H1 (cell line): ENCODE measurements at regions not wholly inside any gene's neighbourhood (a gene's known extent, or its start where the extent isn't known, plus 50 kb on each side); places are given as distances from the start of the nearest gene placed in this dataset.

Experiments used
- CTCF ChIA-PET: fragments of 300-600 bp; sonication (Branson Sonifier 250); formaldehyde crosslinking; loops from one replicate; lab custom pipeline; 2021; ENCODE audit not compliant: partially characterized antibody; lab: Charles Lee
- POLR2A ChIA-PET: fragments of 300-600 bp; sonication (Branson Sonifier 250); formaldehyde crosslinking; loops from one replicate; lab custom pipeline; 2021; ENCODE audit warnings: inconsistent platforms; ENCODE audit not compliant: partially characterized antibody; lab: Charles Lee
- DNase-seq, 2 experiments: peaks; one replicate each; pipeline versions ENCODE4 v3.0.0 to v3.0.0-alpha.2; 2010 to 2022; ENCODE audit warnings: low spot score in 2 of 2, low read depth in 1 of 2, mixed read lengths in 1 of 2
- FAIRE-seq: peaks from 2 replicates; lab custom pipeline; 2011; peaks lifted over from hg19 to GRCh38; lab: Jason Lieb, UNC
- H2AFZ ChIP-seq: 2 replicates; pipeline ENCODE4 v1.8.1; 2012; ENCODE audit warnings: low read length, inconsistent platforms
- H2AK5ac ChIP-seq: 2 replicates; pipeline ENCODE4 v1.6.1; 2013; ENCODE audit warnings: low read depth, low read length
- H2BK120ac ChIP-seq: replicated peaks from 2 replicates; pipeline ENCODE3; 2013; ENCODE audit warnings: low read depth, low read length, inconsistent platforms
- H2BK12ac ChIP-seq: 2 replicates; pipeline ENCODE4 v1.6.1; 2013; ENCODE audit warnings: low read depth, low read length
- H2BK15ac ChIP-seq: 2 replicates; pipeline ENCODE4 v1.6.1; 2013; ENCODE audit warnings: low read length
- H2BK20ac ChIP-seq: 2 replicates; pipeline ENCODE4 v1.6.1; 2013; ENCODE audit warnings: low read length
- H2BK5ac ChIP-seq: 2 replicates; pipeline ENCODE4 v1.6.1; 2013; ENCODE audit warnings: low read depth, low read length
- H3K14ac ChIP-seq: 2 replicates; pipeline ENCODE4 v1.6.1; 2013; ENCODE audit warnings: inconsistent platforms; ENCODE audit not compliant: insufficient read length
- H3K18ac ChIP-seq: 2 replicates; pipeline ENCODE4 v1.6.1; 2013; ENCODE audit warnings: low read length; ENCODE audit errors: extremely low read depth
- H3K23ac ChIP-seq: 2 replicates; pipeline ENCODE4 v1.6.1; 2013; ENCODE audit warnings: inconsistent platforms; ENCODE audit not compliant: insufficient read length
- H3K23me2 ChIP-seq: 2 replicates; pipeline ENCODE4 v1.6.1; 2013; ENCODE audit warnings: low read depth, low read length
- H3K27ac ChIP-seq: 2 replicates; pipeline ENCODE4 v1.6.1; 2011; ENCODE audit warnings: low read depth, low read length, inconsistent platforms
- H3K27me3 ChIP-seq, 4 experiments: replicated peaks in 1 of 4; 1 replicate in 1 of 4; 2 replicates in 3 of 4; pipeline versions ENCODE4 v1.6.1 to v1.8.1; 2011 to 2013; ENCODE audit warnings: low read length in 3 of 4, mild to moderate bottlenecking in 3 of 4, inconsistent platforms in 2 of 4, mixed read lengths in 2 of 4, moderate library complexity in 1 of 4; ENCODE audit not compliant: control insufficient read depth in 3 of 4, insufficient read depth in 3 of 4; ENCODE audit errors: extremely low read depth in 1 of 4
- H3K36me3 ChIP-seq, 4 experiments: 2 replicates each; pipeline versions ENCODE4 v1.6.1 to v1.8.1; 2011 to 2013; ENCODE audit warnings: mild to moderate bottlenecking in 4 of 4, low read length in 3 of 4, moderate library complexity in 2 of 4, control low read depth in 1 of 4, inconsistent platforms in 1 of 4; ENCODE audit not compliant: insufficient read depth in 4 of 4, control insufficient read depth in 2 of 4
- H3K4ac ChIP-seq: replicated peaks from 2 replicates; pipeline ENCODE3; 2013; ENCODE audit warnings: low read length, low read depth, mixed read lengths, inconsistent platforms; ENCODE audit not compliant: insufficient read length
- H3K4me1 ChIP-seq, 4 experiments: replicated peaks in 1 of 4; 1 replicate in 1 of 4; 2 replicates in 3 of 4; pipeline versions ENCODE4 v1.6.1 to v1.8.1; 2011 to 2013; ENCODE audit warnings: low read length in 3 of 4, inconsistent platforms in 2 of 4, mixed read lengths in 1 of 4; ENCODE audit not compliant: insufficient read depth in 4 of 4, control insufficient read depth in 3 of 4
- H3K4me2 ChIP-seq, 2 experiments: 2 replicates each; pipeline versions ENCODE4 v1.6.1 to v1.8.1; 2011 to 2013; ENCODE audit warnings: low read depth in 2 of 2, low read length in 2 of 2, control low read depth in 1 of 2, inconsistent platforms in 1 of 2, mild to moderate bottlenecking in 1 of 2; ENCODE audit not compliant: insufficient read depth in 1 of 2
- H3K4me3 ChIP-seq, 4 experiments: fragments of 200-600, 300-600 bp in 1 of 4; sonication (generic), shearing (Covaris generic), sonication (Bioruptor Twin) in 1 of 4; 2 replicates each; pipeline versions ENCODE4 v1.5.1 to v1.8.1; 2011 to 2016; ENCODE audit warnings: low read length in 4 of 4, low read depth in 3 of 4, control low read depth in 2 of 4, inconsistent platforms in 2 of 4, mild to moderate bottlenecking in 2 of 4, mixed read lengths in 1 of 4, moderate library complexity in 1 of 4; ENCODE audit not compliant: insufficient read depth in 2 of 4; ENCODE audit errors: extremely low read depth in 1 of 4
- H3K56ac ChIP-seq: replicated peaks from 2 replicates; pipeline ENCODE3; 2013; ENCODE audit warnings: low read depth, mild to moderate bottlenecking, mixed read lengths, low read length, inconsistent platforms; ENCODE audit not compliant: insufficient read length
- H3K79me1 ChIP-seq: 2 replicates; pipeline ENCODE4 v1.6.1; 2013; ENCODE audit warnings: low read depth, low read length, control low read depth
- H3K79me2 ChIP-seq, 2 experiments: 2 replicates each; pipeline versions ENCODE4 v1.6.1 to v1.8.1; 2012 to 2013; ENCODE audit warnings: low read length in 2 of 2, mild to moderate bottlenecking in 2 of 2, inconsistent platforms in 1 of 2; ENCODE audit not compliant: insufficient read depth in 2 of 2, control insufficient read depth in 1 of 2
- H3K9ac ChIP-seq, 4 experiments: replicated peaks in 1 of 4; 1 replicate in 1 of 4; 2 replicates in 3 of 4; pipeline versions ENCODE4 v1.6.1 to v1.8.1; 2011 to 2013; ENCODE audit warnings: low read depth in 3 of 4, low read length in 3 of 4, control low read depth in 2 of 4, mild to moderate bottlenecking in 2 of 4, moderate library complexity in 2 of 4, inconsistent platforms in 1 of 4; ENCODE audit errors: extremely low read depth in 1 of 4
- H3K9me3 ChIP-seq, 2 experiments: 2 replicates each; pipeline versions ENCODE4 v1.6.1 to v1.8.1; 2012 to 2013; ENCODE audit warnings: mild to moderate bottlenecking in 2 of 2, moderate library complexity in 2 of 2, control low read depth in 1 of 2, inconsistent platforms in 1 of 2, low read depth in 1 of 2, low read length in 1 of 2, mixed read lengths in 1 of 2; ENCODE audit not compliant: insufficient read depth in 2 of 2
- H4K20me1 ChIP-seq, 2 experiments: replicated peaks in 1 of 2; 2 replicates each; pipeline versions ENCODE3 to v1.8.1; 2011 to 2013; ENCODE audit warnings: inconsistent platforms in 2 of 2, low read length in 2 of 2, mild to moderate bottlenecking in 1 of 2; ENCODE audit not compliant: insufficient read depth in 2 of 2, control insufficient read depth in 1 of 2
- H4K5ac ChIP-seq: 2 replicates; pipeline ENCODE4 v1.6.1; 2013; ENCODE audit warnings: low read length, low read depth, mixed read lengths, inconsistent platforms; ENCODE audit not compliant: insufficient read length
- H4K8ac ChIP-seq: 2 replicates; pipeline ENCODE4 v1.8.0; 2013; ENCODE audit warnings: mild to moderate bottlenecking, moderate library complexity, low read length, inconsistent platforms; ENCODE audit not compliant: insufficient read depth; ENCODE audit errors: extremely low read depth
- H4K91ac ChIP-seq: replicated peaks from 2 replicates; pipeline ENCODE3; 2013; ENCODE audit warnings: low read length, mixed read lengths, inconsistent platforms; ENCODE audit not compliant: insufficient read length
- CEBPB ChIP-seq: IDR thresholded peaks from 2 replicates; pipeline ENCODE4 v1.6.1; 2012; ENCODE audit warnings: low read depth, low read length
- CHD1 ChIP-seq: IDR thresholded peaks from 2 replicates; pipeline ENCODE4 v1.6.1; 2012; ENCODE audit warnings: low read depth, low read length, improper control_type of control experiment
- CHD2 ChIP-seq: IDR thresholded peaks from 2 replicates; pipeline ENCODE4 v1.6.1; 2012; ENCODE audit warnings: low read length, improper control_type of control experiment
- FOSL1 ChIP-seq: IDR thresholded peaks from 2 replicates; pipeline ENCODE4 v1.6.1; 2011; ENCODE audit warnings: mild to moderate bottlenecking, low read depth, low read length, moderate library complexity; ENCODE audit not compliant: insufficient read depth
- HDAC2 ChIP-seq, 2 experiments: fragments of 300-600 bp in 1 of 2; sonication (generic) in 1 of 2; IDR thresholded peaks; 2 replicates each; pipeline ENCODE4 v1.6.1; 2011 to 2012; ENCODE audit warnings: low read depth in 2 of 2, low read length in 2 of 2, mild to moderate bottlenecking in 2 of 2, moderate library complexity in 2 of 2, borderline replicate concordance in 1 of 2, inconsistent platforms in 1 of 2
- KDM1A ChIP-seq: fragments of 200-600, 300-600 bp; sonication (generic); IDR thresholded peaks from 2 replicates; pipeline ENCODE4 v1.7.1; 2016; ENCODE audit warnings: mild to moderate bottlenecking, low read length, borderline replicate concordance
- MAFK ChIP-seq: IDR thresholded peaks from 2 replicates; pipeline ENCODE4 v1.6.1; 2012; ENCODE audit warnings: low read depth, mild to moderate bottlenecking, improper control_type of control experiment, low read length
- TEAD4 ChIP-seq: IDR thresholded peaks from 2 replicates; pipeline ENCODE4 v1.6.1; 2012; ENCODE audit warnings: low read depth, low read length, inconsistent platforms, mixed read lengths
- YY1 ChIP-seq: IDR thresholded peaks from 2 replicates; pipeline ENCODE4 v1.6.1; 2011; ENCODE audit warnings: low read depth, mild to moderate bottlenecking, low read length
- WGBS, 2 experiments: shearing (Covaris generic) in 1 of 2; methylation state at CpG; one replicate each; pipeline versions ENCODE4 v1.1.6 to v1.1.7; 2013 to 2015; ENCODE audit warnings: low lambda C conversion rate in 2 of 2, mixed read lengths in 2 of 2, inconsistent platforms in 1 of 2, low coverage in 1 of 2, missing lambda C conversion rate in 1 of 2; ENCODE audit not compliant: insufficient replicate concordance in 2 of 2, insufficient coverage in 1 of 2, insufficient read length in 1 of 2; ENCODE audit errors: extremely low coverage in 1 of 2, missing lambda C conversion rate in 1 of 2; 5-methylcytosine and 5-hydroxymethylcytosine counted together
- TF ChIP-seq, protein P1 (sequence below): IDR thresholded peaks from 2 replicates; pipeline ENCODE4 v1.6.1; 2011; ENCODE audit warnings: low read depth, mild to moderate bottlenecking, low read length; ENCODE audit not compliant: insufficient read depth

DNA sequence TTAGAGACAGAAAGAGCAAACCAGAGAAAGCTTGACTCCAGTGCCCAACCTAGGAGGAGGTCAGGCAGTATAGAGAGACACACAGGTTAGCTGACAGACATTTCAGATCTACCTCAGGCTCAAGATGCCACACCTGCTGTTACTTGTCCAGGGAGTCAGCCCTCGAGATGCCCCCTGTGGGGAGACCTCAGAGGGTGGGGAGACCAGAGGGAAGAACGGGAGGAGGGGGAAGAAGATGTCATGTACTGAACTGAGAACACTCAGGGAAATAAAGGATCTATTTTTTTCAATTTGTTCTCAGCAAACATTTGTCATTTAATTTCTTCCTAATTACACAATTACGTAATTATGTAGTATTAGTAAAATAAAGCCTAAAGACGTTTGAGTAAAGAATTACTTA lies 196.3 kb upstream of the CADM1 start:
- H3K79me2 ChIP-seq = no peaks in the 10 kb centered on the region
- no peak overlapping the region for H2BK120ac ChIP-seq
- no peak for DNase-seq
- no peak overlapping the region for H3K9ac ChIP-seq
- no peaks in the 10 kb centered on the region; a peak in 1 of 4 replicates for H3K9me3 ChIP-seq
- H3K79me1 ChIP-seq = no peaks in the 10 kb centered on the region
- no peak overlapping the region for H2BK5ac ChIP-seq
- no peak overlapping the region for H3K4ac ChIP-seq
- H3K36me3 ChIP-seq = no peaks in the 10 kb centered on the region
- no peak overlapping the region for H2AK5ac ChIP-seq
- H4K5ac ChIP-seq = no peak overlapping the region
- FAIRE-seq = no peak
- ChIA-PET POLR2A (no interaction called here), CTCF (interaction anchor here (0.9 to 1.0 kb wide), 3 partner anchors 27 to 170 kb away, joined by 3 read pairs; no protein-coding TSS in a partner anchor)
- WGBS, 2 experiments = 82% methylated on average over 4 of the region's 4 CpGs; no CpG with 5 or more reads in 1 of the 2 experiments
- no peak overlapping the region for H3K4me2 ChIP-seq
- no peak overlapping the region for H4K91ac ChIP-seq
- H3K4me3 ChIP-seq = no peak overlapping the region
- no peak overlapping the region for H3K56ac ChIP-seq
- no peak overlapping the region for H4K8ac ChIP-seq
- H2BK20ac ChIP-seq = no peak overlapping the region
- no peak overlapping the region for H2BK15ac ChIP-seq
- peaks cover 0 to 2% (median under 1%) of the 10 kb centered on the region in 4 experiments; a peak in 2 of 7 replicates for H3K4me1 ChIP-seq
- H2AFZ ChIP-seq = no peak overlapping the region
- H3K23me2 ChIP-seq = no peaks in the 10 kb centered on the region
- no peak overlapping the region for H3K23ac ChIP-seq
- no peak overlapping the region for H3K27ac ChIP-seq
- H2BK12ac ChIP-seq = no peak overlapping the region
- H3K18ac ChIP-seq = no peak overlapping the region
- H3K14ac ChIP-seq = no peak overlapping the region
- no peaks in the 10 kb centered on the region for H3K27me3 ChIP-seq
- no peaks in the 10 kb centered on the region for H4K20me1 ChIP-seq
- TF ChIP-seq FOSL1 = no peak
- TF ChIP-seq MAFK = no peak
- TF ChIP-seq CHD2 = no peak
- no peak for TF ChIP-seq HDAC2 (IDR thresholded peaks at IDR 0.05; ENCODE audit: borderline replicate concordance in 1 of 2, low read depth in 2 of 2, low read length in 2 of 2)
- no peak for TF ChIP-seq YY1
- no peak for TF ChIP-seq KDM1A
- TF ChIP-seq TEAD4 = no peak
- TF ChIP-seq, protein P1, sequence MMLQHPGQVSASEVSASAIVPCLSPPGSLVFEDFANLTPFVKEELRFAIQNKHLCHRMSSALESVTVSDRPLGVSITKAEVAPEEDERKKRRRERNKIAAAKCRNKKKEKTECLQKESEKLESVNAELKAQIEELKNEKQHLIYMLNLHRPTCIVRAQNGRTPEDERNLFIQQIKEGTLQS = no peak
- no peak for TF ChIP-seq CHD1
- no peak for TF ChIP-seq CEBPB
